ENCODE measurements at regions not wholly inside any gene's neighbourhood (a gene's known extent, or its start where the extent isn't known, plus 50 kb on each side); places are given as distances from the start of the nearest gene placed in this dataset.
"Not testable (repeated sequence)": the region's sequence is repeated elsewhere in the genome, so short reads cannot be mapped to it uniquely, and the experiment has no call there.

DNA sequence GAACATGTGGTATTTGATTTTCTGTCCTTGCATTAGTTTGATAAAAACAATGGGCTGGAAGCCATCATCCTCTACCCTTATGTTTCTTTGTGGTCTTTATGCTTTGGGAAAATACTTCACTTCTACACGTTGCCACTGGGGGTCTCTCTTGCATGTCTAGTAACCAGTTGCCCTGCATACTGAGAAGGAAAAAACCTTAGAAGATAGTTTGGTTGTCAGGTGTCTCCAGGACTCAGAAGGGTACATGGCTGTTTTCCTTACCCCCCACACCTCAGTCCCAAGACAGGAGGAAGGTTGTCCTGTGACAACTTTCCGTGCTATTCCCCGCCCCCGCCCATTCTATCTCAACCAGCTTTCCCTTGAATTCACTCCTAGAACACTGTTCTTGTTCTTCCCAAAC lies 62.1 kb upstream of the LANCL3 start:
- no peaks in the 10 kb centered on the region for H3K27me3 Mint-ChIP-seq (ENCODE audit: low read depth)
- H3K36me3 Mint-ChIP-seq (ENCODE audit: low read depth): no peaks in the 10 kb centered on the region
- H3K4me3 Mint-ChIP-seq: no peak overlapping the region
- TF ChIP-seq, protein P1, sequence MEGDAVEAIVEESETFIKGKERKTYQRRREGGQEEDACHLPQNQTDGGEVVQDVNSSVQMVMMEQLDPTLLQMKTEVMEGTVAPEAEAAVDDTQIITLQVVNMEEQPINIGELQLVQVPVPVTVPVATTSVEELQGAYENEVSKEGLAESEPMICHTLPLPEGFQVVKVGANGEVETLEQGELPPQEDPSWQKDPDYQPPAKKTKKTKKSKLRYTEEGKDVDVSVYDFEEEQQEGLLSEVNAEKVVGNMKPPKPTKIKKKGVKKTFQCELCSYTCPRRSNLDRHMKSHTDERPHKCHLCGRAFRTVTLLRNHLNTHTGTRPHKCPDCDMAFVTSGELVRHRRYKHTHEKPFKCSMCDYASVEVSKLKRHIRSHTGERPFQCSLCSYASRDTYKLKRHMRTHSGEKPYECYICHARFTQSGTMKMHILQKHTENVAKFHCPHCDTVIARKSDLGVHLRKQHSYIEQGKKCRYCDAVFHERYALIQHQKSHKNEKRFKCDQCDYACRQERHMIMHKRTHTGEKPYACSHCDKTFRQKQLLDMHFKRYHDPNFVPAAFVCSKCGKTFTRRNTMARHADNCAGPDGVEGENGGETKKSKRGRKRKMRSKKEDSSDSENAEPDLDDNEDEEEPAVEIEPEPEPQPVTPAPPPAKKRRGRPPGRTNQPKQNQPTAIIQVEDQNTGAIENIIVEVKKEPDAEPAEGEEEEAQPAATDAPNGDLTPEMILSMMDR (IDR thresholded peaks at IDR 0.05; ENCODE audit: unreplicated experiment in 3 of 3): peak; percentile 27 to 46 (median 46)
- H3K27ac Mint-ChIP-seq: no peak overlapping the region
- H3K9me3 Mint-ChIP-seq: peaks cover 6% of the 10 kb centered on the region
- no peaks in the 10 kb centered on the region for H3K4me1 Mint-ChIP-seq

DNA sequence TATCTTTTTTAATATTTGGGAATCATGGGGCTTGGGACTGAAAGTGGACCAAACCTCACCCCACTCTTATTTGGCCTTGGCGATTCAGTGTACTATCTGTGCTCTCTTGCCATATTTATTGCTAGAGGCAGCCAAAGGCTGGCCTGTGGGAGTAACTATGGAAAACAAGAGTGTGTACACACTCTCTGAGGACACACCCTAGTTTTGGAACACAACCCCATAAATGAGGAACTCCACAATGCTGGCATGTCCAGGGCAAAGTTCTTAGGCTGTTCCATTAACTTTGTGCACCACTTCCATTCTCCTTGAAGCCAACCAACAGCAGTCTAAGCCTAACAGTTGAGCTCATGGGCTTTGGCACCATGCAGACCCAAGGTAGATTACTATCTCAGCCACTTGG lies 54.9 kb upstream of the LANCL3 start:
- H3K9me3 Mint-ChIP-seq; H3K27me3 Mint-ChIP-seq (ENCODE audit: low read depth); H3K4me3 Mint-ChIP-seq; H3K27ac Mint-ChIP-seq; H3K36me3 Mint-ChIP-seq (ENCODE audit: low read depth); H3K4me1 Mint-ChIP-seq: not testable (repeated sequence)

DNA sequence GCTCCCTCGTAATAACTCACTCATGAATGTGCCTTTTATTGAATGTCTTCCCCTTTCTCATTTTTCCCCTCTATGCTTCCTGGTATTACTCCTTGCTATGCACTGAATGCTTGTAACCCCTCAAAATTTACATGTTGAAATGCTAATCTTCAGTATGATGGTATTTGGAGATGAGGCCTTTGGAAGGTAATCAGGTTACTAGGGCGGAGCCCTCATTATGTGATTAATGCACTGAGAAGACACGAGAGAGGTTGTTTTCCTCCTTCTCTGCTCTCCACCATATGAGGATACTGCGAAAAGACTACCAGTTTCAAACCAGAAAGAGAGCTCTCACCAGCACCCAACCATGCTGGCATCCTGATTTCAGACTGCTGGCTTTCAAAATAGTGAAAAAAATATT lies 52.2 kb upstream of the LANCL3 start:
- H3K9me3 Mint-ChIP-seq; H3K4me3 Mint-ChIP-seq; H3K36me3 Mint-ChIP-seq (ENCODE audit: low read depth); H3K27me3 Mint-ChIP-seq (ENCODE audit: low read depth); H3K27ac Mint-ChIP-seq: not testable (repeated sequence)
- peaks cover 15% of the 10 kb centered on the region for H3K4me1 Mint-ChIP-seq

DNA sequence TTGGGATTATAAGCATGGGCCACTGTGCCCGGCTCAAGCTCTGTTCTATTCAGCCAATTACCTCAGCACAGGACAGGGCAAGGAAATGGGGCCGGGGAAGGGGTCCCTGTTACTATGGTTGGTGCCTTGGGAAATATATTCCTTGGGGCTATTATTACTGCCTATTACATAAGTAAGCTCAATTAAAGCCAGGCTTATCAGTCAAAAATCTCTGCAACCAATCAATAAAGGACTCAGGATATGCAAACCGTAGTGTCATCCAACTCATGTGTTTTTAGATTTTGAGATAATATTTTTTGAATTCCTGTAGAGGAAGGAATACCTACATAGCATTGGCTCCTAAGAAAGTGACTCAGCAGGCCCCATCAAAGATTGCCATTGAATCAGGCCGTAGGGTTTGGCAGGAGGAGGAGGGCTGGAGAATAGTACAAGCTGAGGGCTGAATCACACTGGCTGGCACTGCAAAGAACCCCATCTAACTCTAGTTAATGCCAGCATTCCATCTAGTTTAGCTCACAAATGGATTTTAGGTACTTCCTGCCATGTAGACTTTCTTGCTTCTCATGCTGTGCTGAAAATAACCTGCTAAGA lies 50.5 kb upstream of the LANCL3 start:
- H3K9me3 Mint-ChIP-seq; H3K27me3 Mint-ChIP-seq (ENCODE audit: low read depth); H3K36me3 Mint-ChIP-seq (ENCODE audit: low read depth); H3K4me3 Mint-ChIP-seq: not testable (repeated sequence)
- Mint-ChIP-seq H3K27ac (peak overlapping the region in 2 of 3 experiments; percentile 69 to 84), H3K4me1 (peaks cover 27% of the 10 kb centered on the region)
